Naive thymus-derived CD4-positive, alpha-beta T cell (primary cell): ENCODE measurements at regions not wholly inside any gene's neighbourhood (a gene's known extent, or its start where the extent isn't known, plus 50 kb on each side); places are given as distances from the start of the nearest gene placed in this dataset.

Source experiments
- ATAC-seq: fragments of 150-1000 bp; cut with Tn5 transposase; 2 replicates; pipeline ENCODE4 v1.10.0; 2021; ENCODE audit warnings: mild to moderate bottlenecking, moderate library complexity
- CTCF ChIA-PET: fragments of 350-600 bp; sonication (Branson Sonifier 250); formaldehyde crosslinking; loops from one replicate; lab custom pipeline; 2021; ENCODE audit warnings: antibody characterized with exemption; lab: Charles Lee
- POLR2A ChIA-PET: fragments of 350-600 bp; sonication (Branson Sonifier 250); formaldehyde crosslinking; loops from one replicate; lab custom pipeline; 2021; ENCODE audit warnings: antibody characterized with exemption, inconsistent platforms; lab: Charles Lee
- DNase-seq, 9 donors: peaks; one replicate each; pipeline versions ENCODE4 v3.0.0 to v3.0.0-alpha.2; 2020 to 2022; ENCODE audit warnings: mixed read lengths in 1 of 9
- H3K27ac ChIP-seq: one replicate; pipeline ENCODE4 v1.7.0; 2013; ENCODE audit warnings: mild to moderate bottlenecking, low read depth, low read length, moderate library complexity
- H3K27me3 ChIP-seq, 2 donors: one replicate each; pipeline ENCODE4 v1.7.0; 2013; ENCODE audit warnings: low read length in 2 of 2, mild to moderate bottlenecking in 2 of 2, moderate library complexity in 2 of 2; ENCODE audit not compliant: control insufficient read depth in 2 of 2, insufficient read depth in 2 of 2
- H3K36me3 ChIP-seq, 3 experiments: 1 replicate in 2 of 3; 2 replicates in 1 of 3; pipeline ENCODE4 v1.7.0; 2013; ENCODE audit warnings: low read length in 3 of 3, mild to moderate bottlenecking in 3 of 3, moderate library complexity in 1 of 3; ENCODE audit not compliant: insufficient read depth in 3 of 3, control insufficient read depth in 2 of 3
- H3K4me1 ChIP-seq, 2 donors: one replicate each; pipeline ENCODE4 v1.7.0; 2013; ENCODE audit warnings: low read length in 2 of 2, mild to moderate bottlenecking in 2 of 2, moderate library complexity in 1 of 2; ENCODE audit not compliant: control insufficient read depth in 2 of 2, insufficient read depth in 2 of 2
- H3K4me3 ChIP-seq: 2 replicates; pipeline ENCODE4 v1.7.0; 2013; ENCODE audit warnings: mild to moderate bottlenecking, low read length
- H3K9me3 ChIP-seq, 3 experiments: 1 replicate in 2 of 3; 2 replicates in 1 of 3; pipeline ENCODE4 v1.7.0; 2013; ENCODE audit warnings: low read length in 3 of 3; ENCODE audit not compliant: control insufficient read depth in 2 of 3
- H3K27ac Mint-ChIP-seq, 9 donors: one replicate each; pipeline ENCODE4 v1.8.0; 2020 to 2022; ENCODE audit warnings: mixed read lengths in 9 of 9, mild to moderate bottlenecking in 8 of 9, moderate library complexity in 5 of 9, inconsistent platforms in 2 of 9
- H3K27me3 Mint-ChIP-seq, 5 donors: one replicate each; pipeline ENCODE4 v1.8.0; 2021 to 2022; ENCODE audit warnings: mixed read lengths in 5 of 5, mild to moderate bottlenecking in 1 of 5
- H3K36me3 Mint-ChIP-seq, 5 donors: one replicate each; pipeline ENCODE4 v1.8.0; 2020 to 2022; ENCODE audit warnings: mixed read lengths in 5 of 5, mild to moderate bottlenecking in 3 of 5, inconsistent platforms in 1 of 5
- H3K4me1 Mint-ChIP-seq, 7 donors: one replicate each; pipeline ENCODE4 v1.8.0; 2020 to 2022; ENCODE audit warnings: mixed read lengths in 7 of 7, mild to moderate bottlenecking in 3 of 7, inconsistent platforms in 1 of 7
- H3K4me3 Mint-ChIP-seq, 10 donors: one replicate each; pipeline ENCODE4 v1.8.0; 2020 to 2022; ENCODE audit warnings: mild to moderate bottlenecking in 10 of 10, mixed read lengths in 10 of 10, moderate library complexity in 6 of 10, inconsistent platforms in 2 of 10
- H3K9me3 Mint-ChIP-seq, 11 donors: one replicate each; pipeline ENCODE4 v1.8.0; 2020 to 2022; ENCODE audit warnings: mixed read lengths in 11 of 11, mild to moderate bottlenecking in 4 of 11, inconsistent platforms in 1 of 11, moderate library complexity in 1 of 11
- intact Hi-C, 2 donors: fragments of 100-400 bp; cut with micrococcal nuclease; formaldehyde crosslinking; loops; one replicate each; pipeline ENCODE4 v1.15.1; 2023

DNA sequence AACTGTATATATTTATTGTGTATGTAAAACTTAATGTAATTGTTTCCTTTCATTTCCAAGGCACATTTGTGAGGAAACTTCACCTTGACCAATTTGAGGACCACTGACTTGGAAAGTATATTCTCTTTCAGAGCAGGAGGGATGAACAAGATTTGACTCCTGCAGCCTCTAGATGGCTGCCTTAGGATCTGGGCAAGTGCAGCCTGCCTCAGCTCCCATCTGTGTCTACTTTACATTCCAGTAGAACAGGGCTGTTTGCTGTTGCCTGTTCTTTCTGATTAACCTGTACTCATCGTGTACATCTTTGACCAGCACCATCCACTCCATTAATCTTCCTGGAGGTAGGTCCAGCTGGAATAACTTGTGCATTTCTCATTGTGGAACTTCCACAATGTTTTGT, 312.8 kb downstream of the HLX start:
- H3K27me3 ChIP-seq, result no peaks in the 10 kb centered on the region
- no peaks in the 10 kb centered on the region for H3K36me3 Mint-ChIP-seq
- no peak overlapping the region for H3K4me3 ChIP-seq
- peaks cover 0 to 7% (median 0%) of the 10 kb centered on the region in 5 donors for H3K27me3 Mint-ChIP-seq
- no peak for DNase-seq
- no peaks in the 10 kb centered on the region for H3K9me3 ChIP-seq
- peaks cover 0 to 5% (median 0%) of the 10 kb centered on the region in 11 donors for H3K9me3 Mint-ChIP-seq
- H3K4me1 ChIP-seq, result no peaks in the 10 kb centered on the region
- CTCF ChIA-PET, result no interaction called here
- H3K27ac ChIP-seq, result no peak overlapping the region
- no peaks in the 10 kb centered on the region for H3K36me3 ChIP-seq
- no peak for ATAC-seq
- intact Hi-C loops, result no loop called here
- no peak overlapping the region for H3K4me3 Mint-ChIP-seq
- POLR2A ChIA-PET, result no interaction called here
- H3K4me1 Mint-ChIP-seq, result no peaks in the 10 kb centered on the region
- H3K27ac Mint-ChIP-seq, result no peak overlapping the region

DNA sequence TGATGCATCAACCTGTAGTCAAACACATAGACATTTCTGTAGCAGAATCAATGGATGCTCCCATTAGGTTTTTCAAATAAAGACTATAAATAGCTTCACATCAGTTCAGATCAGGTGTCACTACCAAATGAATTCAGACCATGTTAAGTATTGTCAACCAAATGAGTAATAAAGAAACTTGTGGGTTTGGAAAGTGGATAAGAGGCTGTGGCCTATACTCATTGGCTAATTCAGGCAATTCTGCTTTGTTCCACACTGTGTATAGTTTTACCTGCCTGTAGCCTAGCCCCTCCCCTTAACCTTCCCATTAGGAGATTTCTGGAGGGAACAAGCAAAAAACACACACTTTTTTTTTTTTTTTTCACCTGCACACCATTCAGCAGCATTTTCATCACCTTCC, 321.2 kb downstream of the HLX start:
- Mint-ChIP-seq H3K9me3 (peaks cover 0 to 5% (median 0%) of the 10 kb centered on the region in 11 donors), H3K4me3 (no peak overlapping the region), H3K4me1 (peaks cover 0 to 1% (median 0%) of the 10 kb centered on the region in 7 donors), H3K27ac (no peak overlapping the region), H3K36me3 (no peaks in the 10 kb centered on the region), H3K27me3 (peaks cover 0 to 7% (median 0%) of the 10 kb centered on the region in 5 donors)
- DNase-seq (no peak), ATAC-seq (no peak)
- no peaks in the 10 kb centered on the region for H3K36me3 ChIP-seq
- H3K4me3 ChIP-seq, result no peak overlapping the region
- no peaks in the 10 kb centered on the region for H3K9me3 ChIP-seq
- CTCF ChIA-PET, result no interaction called here
- H3K27ac ChIP-seq, result no peak overlapping the region
- no peaks in the 10 kb centered on the region for H3K27me3 ChIP-seq
- intact Hi-C loops, result no loop called here
- no peaks in the 10 kb centered on the region for H3K4me1 ChIP-seq
- POLR2A ChIA-PET, result no interaction called here

DNA sequence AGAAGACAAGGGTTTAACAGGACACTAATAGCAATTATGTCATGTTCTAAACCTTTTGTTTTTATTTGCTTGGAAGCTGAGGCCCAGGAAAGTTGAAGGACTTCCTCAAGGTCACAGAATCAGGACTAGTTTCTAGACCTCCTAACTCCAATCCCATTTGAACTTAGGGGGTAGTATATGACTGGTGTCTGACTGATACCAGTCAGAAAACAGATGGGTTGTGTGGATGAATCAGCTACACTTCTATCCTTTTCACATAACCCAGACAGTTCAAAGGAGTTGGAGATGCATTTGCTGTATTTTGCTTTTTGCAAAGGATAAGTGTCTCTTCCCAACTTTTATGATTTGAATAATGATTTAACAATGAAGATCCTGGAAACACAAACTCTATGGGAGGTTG, 322.5 kb downstream of the HLX start:
- Histone ChIP-seq H3K36me3 (no peaks in the 10 kb centered on the region), H3K4me1 (no peaks in the 10 kb centered on the region), H3K27me3 (no peaks in the 10 kb centered on the region), H3K9me3 (no peaks in the 10 kb centered on the region), H3K27ac (no peak overlapping the region), H3K4me3 (no peak overlapping the region)
- Mint-ChIP-seq H3K27me3 (peaks cover 0 to 10% (median 6%) of the 10 kb centered on the region in 5 donors), H3K36me3 (no peaks in the 10 kb centered on the region), H3K4me1 (peaks cover 0 to 1% (median 0%) of the 10 kb centered on the region in 7 donors), H3K9me3 (peaks cover 0 to 2% (median 0%) of the 10 kb centered on the region in 11 donors), H3K27ac (no peak overlapping the region), H3K4me3 (no peak overlapping the region)
- DNase-seq (no peak), ATAC-seq (no peak)
- ChIA-PET CTCF (no interaction called here), POLR2A (no interaction called here)
- intact Hi-C loops, result no loop called here

DNA sequence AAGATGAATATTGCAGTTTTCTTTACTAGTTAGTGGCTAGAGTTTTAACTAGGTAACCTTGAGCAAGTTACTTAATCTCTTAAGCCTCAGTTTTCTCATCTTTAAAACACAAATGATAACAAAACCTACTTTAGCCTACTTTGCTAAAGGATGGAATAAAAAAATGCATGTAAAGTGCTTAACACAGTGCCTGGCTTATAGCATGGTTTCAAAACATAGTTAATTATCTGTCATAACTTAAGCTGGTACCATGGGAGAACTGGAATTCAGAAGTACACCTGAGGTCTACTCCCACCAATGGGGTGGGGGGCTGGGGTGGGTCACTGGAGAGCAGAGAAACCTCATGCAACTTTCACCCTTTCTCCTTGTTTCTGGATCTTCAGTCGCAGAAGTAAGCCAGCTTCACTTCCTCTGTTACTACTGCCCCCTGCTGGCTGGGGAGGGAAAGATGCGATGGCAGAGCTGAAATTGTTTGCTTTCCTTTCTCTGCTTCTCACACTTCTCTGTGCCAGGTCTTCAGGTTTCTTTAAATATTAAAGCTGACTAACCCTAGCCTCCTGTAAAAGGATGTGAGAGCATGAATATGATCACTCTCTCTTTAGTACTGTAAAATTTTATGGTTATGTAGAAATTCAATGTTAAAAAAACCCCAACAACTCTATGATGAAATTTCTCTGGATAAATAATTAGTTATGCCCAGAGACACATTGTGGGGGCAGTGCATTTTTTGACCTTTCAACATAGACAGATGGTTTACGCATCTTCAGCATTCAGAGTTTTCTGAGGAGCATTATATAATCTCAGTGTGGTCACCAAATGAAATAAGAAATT, 324.2 kb downstream of the HLX start:
- H3K4me3 Mint-ChIP-seq, result no peak overlapping the region
- Histone ChIP-seq H3K27ac (no peak overlapping the region), H3K27me3 (no peaks in the 10 kb centered on the region), H3K36me3 (no peaks in the 10 kb centered on the region), H3K9me3 (no peaks in the 10 kb centered on the region), H3K4me3 (no peak overlapping the region), H3K4me1 (no peaks in the 10 kb centered on the region)
- DNase-seq (peak in 8 of 9 donors; percentile 24 to 71 (median 37)), ATAC-seq (peak; percentile 59)
- CTCF ChIA-PET, result no interaction called here
- H3K27ac Mint-ChIP-seq, result no peak overlapping the region
- intact Hi-C loops, result loop anchor here (1.0 kb wide), 2 partner anchors 329 to 393 kb away; no protein-coding TSS in a partner anchor
- peaks cover 0 to 12% (median 6%) of the 10 kb centered on the region in 5 donors for H3K27me3 Mint-ChIP-seq
- peaks cover 0 to 1% (median 0%) of the 10 kb centered on the region in 7 donors for H3K4me1 Mint-ChIP-seq
- POLR2A ChIA-PET, result no interaction called here
- H3K9me3 Mint-ChIP-seq, result no peaks in the 10 kb centered on the region
- no peaks in the 10 kb centered on the region for H3K36me3 Mint-ChIP-seq

DNA sequence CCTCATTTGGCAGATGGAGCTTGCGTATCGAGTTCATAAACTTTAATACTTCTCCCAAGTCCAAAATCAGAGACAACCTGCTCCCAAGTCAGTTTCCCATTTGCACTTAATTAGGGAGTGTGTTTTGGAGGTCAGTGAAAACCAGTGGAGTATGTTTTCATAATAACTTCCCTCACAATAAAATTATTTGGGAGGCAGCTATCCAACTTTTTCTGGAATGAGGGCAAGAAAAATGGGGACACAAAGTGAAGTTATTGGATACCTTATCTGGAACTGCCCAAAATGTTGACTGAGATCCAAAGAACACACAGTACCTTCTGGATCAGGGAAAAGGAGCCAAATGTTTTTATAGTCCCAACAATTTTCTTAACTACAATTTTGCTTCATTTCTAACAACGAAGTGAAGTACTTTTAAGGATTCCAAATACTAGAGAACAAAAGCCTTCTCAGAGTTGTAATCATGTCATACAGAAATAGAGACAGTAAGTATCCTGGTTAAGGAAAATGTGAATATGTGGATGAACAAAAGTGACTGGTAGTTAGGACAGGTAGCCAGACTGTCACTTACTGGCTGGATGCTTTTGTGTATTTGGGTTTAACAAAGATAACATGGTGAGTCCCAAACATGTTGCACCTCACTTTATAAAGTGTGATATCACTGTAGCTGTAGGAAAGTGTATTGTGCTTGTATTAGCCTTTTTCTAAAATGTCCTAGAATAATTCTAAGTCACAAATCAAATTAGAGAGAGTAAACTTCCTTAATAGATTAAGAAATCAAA, 325.0 kb downstream of the HLX start:
- CTCF ChIA-PET, result no interaction called here
- DNase-seq, result no peak
- H3K4me3 ChIP-seq, result no peak overlapping the region
- H3K9me3 ChIP-seq, result no peaks in the 10 kb centered on the region
- Mint-ChIP-seq H3K27me3 (peaks cover 0 to 12% (median 6%) of the 10 kb centered on the region in 5 donors), H3K9me3 (no peaks in the 10 kb centered on the region), H3K4me3 (no peak overlapping the region), H3K36me3 (no peaks in the 10 kb centered on the region), H3K4me1 (peaks cover 0 to 1% (median 0%) of the 10 kb centered on the region in 7 donors), H3K27ac (no peak overlapping the region)
- H3K27me3 ChIP-seq, result no peaks in the 10 kb centered on the region
- H3K27ac ChIP-seq, result no peak overlapping the region
- no peaks in the 10 kb centered on the region for H3K36me3 ChIP-seq
- POLR2A ChIA-PET, result no interaction called here
- intact Hi-C loops, result no loop called here
- H3K4me1 ChIP-seq, result no peaks in the 10 kb centered on the region
- no peak for ATAC-seq

DNA sequence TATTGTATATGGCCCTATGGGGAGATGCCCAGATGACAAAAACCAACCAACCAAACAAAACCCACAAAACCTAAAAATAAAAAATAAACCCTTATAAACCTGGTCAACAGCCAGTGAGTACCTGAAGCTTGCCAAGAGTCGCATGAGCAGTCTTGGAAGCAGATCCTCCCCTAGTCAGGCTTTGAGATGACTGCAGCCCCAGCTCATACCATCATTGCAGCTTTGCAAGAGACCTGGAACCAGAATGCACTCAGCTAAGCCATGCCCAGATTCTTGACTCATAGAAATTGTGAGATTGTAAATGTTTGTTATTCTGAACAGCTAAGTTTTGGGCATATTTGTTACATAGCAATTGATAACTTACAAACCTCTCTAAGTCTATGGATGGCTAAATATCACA, 326.8 kb downstream of the HLX start:
- no peaks in the 10 kb centered on the region for H3K36me3 Mint-ChIP-seq
- intact Hi-C loops, result no loop called here
- Histone ChIP-seq H3K9me3 (no peaks in the 10 kb centered on the region), H3K36me3 (no peaks in the 10 kb centered on the region), H3K27ac (no peak overlapping the region), H3K4me1 (no peaks in the 10 kb centered on the region), H3K4me3 (no peak overlapping the region), H3K27me3 (no peaks in the 10 kb centered on the region)
- H3K9me3 Mint-ChIP-seq, result peaks cover 0 to 2% (median 0%) of the 10 kb centered on the region in 11 donors
- no peak overlapping the region for H3K27ac Mint-ChIP-seq
- ATAC-seq (no peak), DNase-seq (no peak)
- CTCF ChIA-PET, result no interaction called here
- POLR2A ChIA-PET, result no interaction called here
- peaks cover 0 to 3% (median 0%) of the 10 kb centered on the region in 7 donors for H3K4me1 Mint-ChIP-seq
- H3K4me3 Mint-ChIP-seq, result no peak overlapping the region
- peaks cover 0 to 21% (median 6%) of the 10 kb centered on the region in 5 donors for H3K27me3 Mint-ChIP-seq
